ENCODE measurements at regions not wholly inside any gene's neighbourhood (a gene's known extent, or its start where the extent isn't known, plus 50 kb on each side); places are given as distances from the start of the nearest gene placed in this dataset.

DNA sequence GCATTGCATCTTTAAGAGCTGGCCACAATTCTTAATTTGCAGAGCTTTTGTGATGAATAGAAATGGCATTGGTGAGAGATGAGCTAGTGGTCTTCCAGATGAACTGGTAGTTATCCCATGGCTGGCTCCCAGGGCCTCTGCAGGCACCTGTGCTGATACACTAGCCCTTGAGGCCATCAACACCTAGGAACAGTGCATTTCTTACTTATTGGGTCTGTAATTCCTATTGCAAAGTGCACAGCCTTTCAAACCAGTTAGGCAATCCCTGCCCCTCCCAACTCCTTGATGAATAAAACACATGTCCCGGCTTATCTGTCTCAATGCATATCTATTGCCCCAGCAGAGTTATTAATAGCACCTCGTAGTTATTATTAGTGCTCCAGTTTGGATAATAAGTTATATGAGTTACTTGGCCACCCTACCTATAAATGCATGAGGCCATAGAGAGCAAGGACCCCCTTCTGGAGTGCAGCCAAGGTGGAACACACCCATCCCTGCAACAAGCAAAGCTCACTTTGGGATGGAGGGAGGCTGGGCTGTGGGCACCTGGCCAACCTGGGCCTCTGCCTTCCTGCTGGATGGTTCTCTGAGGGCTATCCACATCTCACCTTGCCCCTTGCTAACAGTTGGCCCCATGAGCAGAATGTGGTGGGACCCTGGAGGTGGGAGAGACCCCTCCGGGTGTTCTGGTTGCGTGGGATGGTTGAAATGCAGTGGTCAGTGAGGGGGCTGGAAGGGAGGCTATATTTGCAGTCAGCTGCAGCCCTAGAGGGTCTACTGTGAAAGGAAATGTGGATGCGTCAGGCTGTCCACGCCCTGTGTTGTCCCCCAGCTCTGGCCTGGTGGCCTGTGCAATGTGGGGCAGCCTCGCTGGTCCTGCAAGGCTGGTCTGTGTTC is 455.9 kb upstream of the HS6ST1 start:
- no peak for DNase-seq

GRCh38 chr2:128775217-128775913 is 456.7 kb upstream of the HS6ST1 start:
- DNase-seq: no peak

DNA sequence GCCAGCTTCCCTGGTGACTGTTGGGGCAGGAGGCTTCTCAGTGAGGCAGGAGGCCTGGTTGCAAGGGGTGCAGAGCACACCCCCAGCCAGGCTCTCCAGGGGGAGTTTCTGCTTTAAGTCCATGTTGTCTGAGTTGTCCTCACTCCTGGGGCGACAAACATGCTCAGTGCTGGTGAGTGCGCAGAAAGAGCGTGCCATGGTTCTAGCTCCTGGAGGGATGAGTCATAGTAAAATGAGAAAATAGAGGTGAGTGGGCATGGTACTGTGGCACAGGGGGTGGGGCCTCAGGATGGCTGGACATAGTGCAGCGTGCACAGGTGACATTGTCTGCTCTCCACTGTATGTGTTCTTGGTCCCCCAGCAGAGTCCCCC is 457.2 kb upstream of the HS6ST1 start:
- no peak for DNase-seq

DNA sequence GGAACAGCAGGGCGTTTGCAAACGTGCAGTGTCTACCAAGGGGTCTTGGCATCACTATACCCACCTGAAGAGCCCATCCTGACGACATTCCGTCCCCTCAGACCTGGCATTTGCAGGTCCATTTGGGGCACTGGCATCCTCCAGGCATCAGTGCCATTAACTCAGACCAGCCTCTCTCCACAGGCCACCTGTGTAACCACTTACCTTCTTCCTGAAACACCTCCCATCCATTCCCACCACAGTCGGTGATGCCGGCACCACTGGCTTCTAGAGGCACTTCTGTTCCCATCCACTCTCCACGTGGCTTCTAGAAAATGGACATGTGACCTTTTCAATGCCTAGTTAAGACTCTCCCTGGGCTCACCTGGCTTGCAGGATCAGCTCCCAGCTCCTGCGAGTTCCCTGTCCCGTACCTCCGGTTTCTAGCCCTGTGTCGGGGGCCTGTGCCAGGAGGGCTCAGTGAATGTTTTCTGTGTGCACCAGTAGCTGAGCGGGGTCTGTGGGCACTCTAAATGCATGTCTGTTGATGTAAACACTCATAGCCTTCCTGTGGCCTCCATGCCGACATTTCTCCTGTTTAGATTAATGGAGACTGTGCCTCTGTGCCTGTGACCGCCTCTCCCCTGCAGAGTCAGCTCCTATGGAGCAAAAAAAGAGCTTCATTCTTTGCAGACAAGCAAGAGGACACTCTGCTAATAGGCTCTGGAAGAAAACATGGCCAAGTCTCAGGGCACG is 458.0 kb upstream of the HS6ST1 start:
- DNase-seq: no peak

- no peak for DNase-seq
These were observed 458.7 kb upstream of the HS6ST1 start for GRCh38 chr2:128777196-128778035.

DNA sequence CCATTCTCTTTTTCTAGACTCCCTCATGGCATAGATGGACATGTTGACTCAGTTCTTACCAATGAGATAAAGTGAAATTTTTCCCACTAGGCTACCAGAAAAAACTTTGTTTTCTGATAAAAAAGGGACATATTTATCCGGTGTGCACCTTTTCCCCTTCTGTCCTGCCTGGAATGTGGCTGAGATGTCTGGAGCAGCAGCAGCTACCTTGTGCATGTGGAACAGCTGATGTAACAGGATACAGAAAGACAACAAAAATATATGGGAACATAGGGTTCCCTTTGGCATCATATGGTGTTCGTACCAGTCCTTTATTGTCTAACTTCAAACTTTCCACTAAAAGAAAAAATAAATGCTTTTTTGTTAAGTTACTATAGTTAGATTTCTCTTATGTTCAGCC is 460.2 kb upstream of the HS6ST1 start:
- DNase-seq: no peak

DNA sequence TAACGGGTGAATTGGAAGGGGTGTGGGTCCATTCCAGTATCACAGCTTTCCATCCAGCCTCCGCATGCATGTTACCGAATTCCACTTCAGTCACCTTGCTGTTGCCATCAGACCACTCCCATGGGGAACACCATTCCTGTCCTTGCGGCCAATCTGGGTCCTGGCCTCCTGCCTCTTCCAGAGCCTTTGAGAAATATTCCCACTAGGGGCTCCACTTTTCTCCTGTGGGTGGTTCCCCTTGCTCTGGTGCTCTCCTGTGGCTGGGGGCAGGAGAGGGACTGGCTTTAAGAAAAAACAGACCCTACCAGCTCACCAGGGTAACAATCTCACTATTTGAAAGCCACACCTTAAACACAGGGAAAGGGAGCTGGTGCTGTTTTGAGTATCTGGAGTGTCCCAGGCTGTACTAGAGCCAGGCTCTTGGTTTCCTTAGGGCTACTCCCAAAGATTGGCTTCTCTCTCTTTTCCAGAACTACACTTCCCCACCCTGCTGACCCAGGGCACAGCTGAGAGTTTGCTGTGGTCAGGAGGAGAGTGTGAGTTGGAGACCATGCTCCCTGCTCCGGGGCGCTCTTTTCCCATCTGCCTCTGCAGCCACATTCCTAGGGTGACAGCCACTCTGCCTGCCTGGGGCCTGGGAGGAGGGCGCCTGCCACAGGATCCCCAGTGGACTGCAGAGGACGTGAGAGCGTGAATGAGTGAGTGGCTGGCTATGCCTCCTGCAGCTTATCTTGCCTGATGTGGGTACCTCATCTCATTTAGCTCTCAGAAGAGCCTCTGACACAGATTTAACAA is 460.8 kb upstream of the HS6ST1 start:
- no peak for DNase-seq

GRCh38 chr2:128780434-128781080 is 461.9 kb upstream of the HS6ST1 start:
- no peak for DNase-seq

- DNase-seq: no peak
These were observed 462.5 kb upstream of the HS6ST1 start for GRCh38 chr2:128781166-128781565.

GRCh38 chr2:128781585-128782385 is 463.1 kb upstream of the HS6ST1 start:
- no peak for DNase-seq

DNA sequence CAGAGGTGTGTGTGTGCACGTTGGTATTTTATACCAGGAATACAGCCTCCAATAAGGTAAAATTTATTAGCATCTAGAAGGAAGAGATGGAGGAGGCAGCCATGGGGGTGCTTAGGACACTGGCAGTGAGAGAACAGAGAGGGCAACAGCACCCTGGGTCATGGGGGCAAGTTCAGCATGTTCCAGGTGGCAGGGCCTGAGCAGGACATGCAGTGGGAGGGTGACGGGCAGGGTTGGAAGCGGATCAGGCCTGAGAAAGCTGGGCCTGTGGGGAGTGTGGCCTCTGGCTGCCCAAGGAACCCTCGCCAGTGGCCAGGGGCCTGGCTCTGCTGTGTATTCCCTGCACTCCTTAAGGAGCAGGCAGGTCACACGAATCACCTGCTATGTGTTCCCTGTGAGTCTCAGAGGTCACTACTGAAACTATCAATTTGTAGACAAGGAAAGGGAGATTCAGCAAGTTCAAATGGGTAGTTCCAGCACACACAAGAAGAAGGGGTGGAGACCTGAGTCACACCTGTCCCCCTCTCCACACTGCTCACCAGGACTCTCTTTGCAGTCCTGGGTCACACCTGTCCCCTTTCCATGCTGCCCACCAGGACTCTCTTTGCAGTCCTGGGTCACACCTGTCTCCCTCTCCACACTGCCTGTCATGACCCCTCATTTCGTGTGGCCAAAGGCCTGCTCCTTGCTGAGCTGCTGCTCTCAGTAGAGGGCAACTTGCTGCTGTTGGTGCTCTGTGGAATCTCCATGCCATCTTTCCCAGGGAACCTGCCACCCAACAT is 463.9 kb upstream of the HS6ST1 start:
- no peak for DNase-seq

DNA sequence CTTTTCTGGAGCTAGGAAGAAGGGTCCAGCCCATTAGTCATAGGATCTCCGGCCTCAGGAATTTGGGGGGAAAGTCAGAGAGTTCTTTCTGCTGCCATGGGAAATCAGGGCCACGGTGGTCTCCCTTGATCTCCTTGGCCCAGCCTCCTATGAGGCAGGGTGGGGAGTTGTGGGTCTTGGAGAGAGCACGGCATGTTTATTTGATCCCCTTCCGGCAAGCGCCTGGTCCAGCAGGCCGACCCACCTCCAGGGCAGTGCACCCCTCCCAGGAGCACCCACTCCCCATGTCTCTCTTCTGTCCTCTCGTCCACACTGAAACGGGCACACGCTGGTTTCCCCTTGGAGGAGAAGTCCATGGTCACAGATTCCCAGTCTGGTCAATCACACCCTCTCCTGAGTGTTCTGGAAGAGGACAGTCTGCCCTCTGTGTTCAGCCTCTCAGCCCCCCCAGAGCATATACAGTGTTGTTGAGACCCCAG is 464.6 kb upstream of the HS6ST1 start:
- no peak for DNase-seq

DNA sequence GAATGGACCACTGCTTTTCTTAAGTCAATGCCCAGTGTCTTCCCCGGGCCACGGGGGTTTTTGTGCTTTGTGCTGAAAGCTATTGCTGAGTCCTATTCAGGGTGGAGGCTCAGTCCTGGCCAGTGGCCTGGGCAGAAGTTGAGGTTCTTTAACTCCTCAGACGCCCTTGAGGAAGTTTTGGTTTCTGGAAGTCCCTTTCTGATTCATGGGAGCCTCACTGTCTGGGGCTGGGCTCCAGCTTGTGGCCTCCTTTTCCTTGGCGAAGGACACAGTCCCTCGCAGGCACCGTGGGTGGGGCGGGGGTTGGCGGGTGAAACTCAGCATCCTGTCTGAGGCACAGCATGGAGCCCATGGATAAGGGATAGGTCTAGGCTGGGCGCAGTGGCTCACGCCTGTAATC is 465.2 kb upstream of the HS6ST1 start:
- DNase-seq: no peak

- DNase-seq: no peak
These were observed 466.1 kb upstream of the HS6ST1 start for GRCh38 chr2:128784626-128785306.

GRCh38 chr2:128786316-128786715 is 467.6 kb upstream of the HS6ST1 start:
- DNase-seq: no peak

- no peak for DNase-seq
These were observed 468.2 kb upstream of the HS6ST1 start for GRCh38 chr2:128786741-128787478.

- no peak for DNase-seq
These were observed 468.9 kb upstream of the HS6ST1 start for GRCh38 chr2:128787616-128788015.

- DNase-seq: no peak
These were observed 470.1 kb upstream of the HS6ST1 start for GRCh38 chr2:128788636-128789220.

Data from activated gamma-delta T cell treated with Interleukin-2 at 50 U/mL for 16 hours (primary cell).